ENCODE measurements at regions not wholly inside any gene's neighbourhood (a gene's known extent, or its start where the extent isn't known, plus 50 kb on each side); places are given as distances from the start of the nearest gene placed in this dataset.

DNA sequence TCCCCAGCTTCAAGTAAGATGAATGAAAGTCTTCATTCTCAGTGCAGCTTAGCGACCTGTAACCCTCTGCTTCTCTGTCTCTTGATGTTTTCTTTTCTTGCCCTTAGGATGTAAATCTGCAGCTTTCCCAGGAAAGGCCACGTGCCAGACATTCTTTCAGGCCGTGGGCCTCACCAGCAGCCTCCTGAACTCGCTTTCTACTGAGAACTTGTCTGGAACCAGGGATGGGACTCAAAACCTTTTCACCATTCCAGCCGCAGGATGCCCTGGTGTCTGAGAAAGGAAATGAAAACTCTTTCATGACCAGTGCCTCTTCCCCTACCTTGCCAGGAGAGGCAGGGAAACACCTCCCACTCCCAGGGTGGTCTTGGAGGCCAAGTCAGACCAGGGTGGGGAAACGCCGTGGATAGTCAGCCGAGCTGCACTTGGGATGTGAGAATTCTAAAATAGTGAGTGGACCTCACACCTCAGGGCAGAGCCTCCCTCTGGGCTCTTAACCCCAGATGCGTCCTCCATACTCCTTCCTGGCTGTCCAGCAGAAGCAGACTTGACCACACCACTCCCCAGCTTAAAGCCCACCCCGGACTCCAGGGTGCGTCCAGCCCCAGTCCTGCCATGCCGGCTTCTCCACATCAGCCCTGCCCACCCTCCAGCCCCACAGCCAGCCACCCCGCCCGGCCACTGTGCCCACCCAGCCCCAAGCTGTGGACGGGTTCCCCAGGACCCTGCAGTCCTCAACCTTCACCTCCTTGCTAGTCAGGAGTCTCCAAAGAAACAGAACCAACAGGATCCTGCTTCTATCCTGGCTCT, 115.5 kb downstream of the TWIST2 start:
- DNase-seq (ENCODE audit: low spot score) = no peak

DNA sequence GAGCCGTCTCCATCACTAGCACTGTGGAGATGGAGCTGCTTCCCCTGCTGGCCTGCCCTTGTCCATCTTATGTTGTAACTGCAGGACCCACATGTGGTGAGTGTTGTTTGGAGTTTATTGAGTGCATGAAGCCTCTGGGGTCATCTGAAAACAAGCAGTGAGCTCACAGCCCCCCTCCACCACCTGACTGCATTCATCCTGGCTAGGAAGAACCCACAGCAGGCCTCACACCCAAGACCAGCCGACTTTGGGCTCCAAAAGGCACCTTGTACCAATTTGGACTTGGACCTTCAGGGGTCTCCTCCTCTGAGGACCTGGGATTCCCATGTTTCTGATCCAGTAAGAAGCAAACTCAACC, 116.1 kb downstream of the TWIST2 start:
- DNase-seq (ENCODE audit: low spot score) (no peak), ATAC-seq (peak in 1 of 2 donors; percentile 5)
- H3K27me3 Mint-ChIP-seq = peaks cover 12 to 42% of the 10 kb centered on the region in 2 donors
- H3K4me3 Mint-ChIP-seq = no peak overlapping the region
- no peak overlapping the region for H3K27ac Mint-ChIP-seq
- no peaks in the 10 kb centered on the region for H3K36me3 Mint-ChIP-seq
- no peaks in the 10 kb centered on the region for H3K4me1 Mint-ChIP-seq (ENCODE audit: low read depth in 2 of 2)
- H3K9me3 Mint-ChIP-seq = no peaks in the 10 kb centered on the region

More for the DNA sequence above, 115.5 kb downstream of the TWIST2 start:
- Mint-ChIP-seq H3K4me3 (no peak overlapping the region), H3K27me3 (peaks cover 14 to 45% of the 10 kb centered on the region in 2 donors), H3K36me3 (no peaks in the 10 kb centered on the region), H3K27ac (no peak overlapping the region), H3K4me1 (ENCODE audit: low read depth in 2 of 2) (no peaks in the 10 kb centered on the region), H3K9me3 (no peaks in the 10 kb centered on the region)
- peak; percentile 28 to 36 for ATAC-seq

DNA sequence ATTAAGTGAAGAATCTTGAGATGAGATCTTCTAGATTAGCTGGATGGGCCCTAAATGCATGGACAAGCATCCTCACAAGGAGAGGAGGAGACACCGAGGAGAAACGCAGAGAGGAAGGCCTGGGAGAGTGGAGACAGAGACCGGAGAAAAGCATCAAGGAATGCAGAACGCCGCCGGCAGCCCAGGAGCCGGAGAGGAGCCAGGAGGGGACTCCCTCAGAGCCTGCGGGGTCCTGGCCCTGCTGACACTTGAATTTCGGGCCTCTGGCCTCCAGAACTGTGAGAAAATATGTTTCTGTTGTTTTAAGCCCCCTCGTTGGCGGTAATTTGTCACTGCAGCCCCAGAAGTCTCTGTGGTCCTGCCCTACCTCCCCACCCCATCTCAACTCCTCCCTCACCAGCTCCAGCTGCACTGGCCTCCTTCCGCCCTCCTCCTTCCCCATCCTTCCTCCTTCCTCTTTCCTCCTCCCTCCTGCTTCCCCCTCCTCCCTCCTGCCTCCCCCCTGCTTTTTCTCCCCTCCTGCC, 116.7 kb downstream of the TWIST2 start:
- DNase-seq (ENCODE audit: low spot score) (no peak), ATAC-seq (no peak)
- no peaks in the 10 kb centered on the region for H3K4me1 Mint-ChIP-seq (ENCODE audit: low read depth in 2 of 2)
- H3K27ac Mint-ChIP-seq = no peak overlapping the region
- H3K27me3 Mint-ChIP-seq = peaks cover 8 to 36% of the 10 kb centered on the region in 2 donors
- H3K9me3 Mint-ChIP-seq = no peaks in the 10 kb centered on the region
- H3K36me3 Mint-ChIP-seq = no peaks in the 10 kb centered on the region
- H3K4me3 Mint-ChIP-seq = no peak overlapping the region

DNA sequence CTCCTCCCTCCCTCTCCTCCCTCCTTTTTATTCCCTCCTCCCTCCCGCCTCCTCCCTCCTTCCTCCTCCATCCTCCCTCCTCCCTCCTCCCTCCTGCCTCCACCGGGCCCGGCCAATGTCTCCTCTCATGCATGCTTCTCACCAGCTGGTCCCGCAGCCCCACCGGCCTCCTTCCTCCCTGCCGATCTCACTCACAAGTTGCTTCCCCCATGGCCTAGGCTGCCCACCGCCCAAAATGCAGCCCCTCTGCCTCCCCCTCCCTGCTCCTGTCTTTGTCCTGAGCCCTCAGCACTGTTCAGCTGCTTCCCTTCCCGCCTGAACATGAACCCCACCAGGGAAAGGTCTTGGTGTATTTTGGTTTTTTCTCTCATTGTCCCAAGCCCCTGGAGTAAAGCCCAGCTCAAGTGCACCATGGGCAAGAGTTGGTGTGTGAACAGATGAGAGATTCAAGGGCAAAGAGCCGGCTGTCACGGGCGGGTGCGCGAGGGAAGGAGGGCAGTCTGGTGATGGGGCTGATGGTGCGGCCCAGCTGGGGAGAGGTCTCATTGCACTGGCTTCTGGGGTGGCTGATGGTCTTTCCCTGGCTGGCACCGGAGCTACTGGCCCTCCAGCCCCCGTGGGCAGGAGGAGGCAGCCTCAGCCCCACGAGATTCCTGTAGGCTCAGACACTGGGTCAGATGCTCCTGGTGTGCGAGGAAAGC, 117.6 kb downstream of the TWIST2 start:
- H3K36me3 Mint-ChIP-seq = no peaks in the 10 kb centered on the region
- DNase-seq (ENCODE audit: low spot score) (no peak), ATAC-seq (no peak)
- H3K4me1 Mint-ChIP-seq (ENCODE audit: low read depth in 2 of 2) = peaks cover 0 to 2% of the 10 kb centered on the region in 2 donors
- H3K4me3 Mint-ChIP-seq = no peak overlapping the region
- H3K9me3 Mint-ChIP-seq = no peaks in the 10 kb centered on the region
- H3K27me3 Mint-ChIP-seq = peaks cover 7 to 27% of the 10 kb centered on the region in 2 donors
- no peak overlapping the region for H3K27ac Mint-ChIP-seq

GRCh38 chr2:238966072-238966937, 118.4 kb downstream of the TWIST2 start:
- no peaks in the 10 kb centered on the region for H3K9me3 Mint-ChIP-seq
- ATAC-seq (no peak), DNase-seq (ENCODE audit: low spot score) (no peak)
- peaks cover 7 to 19% of the 10 kb centered on the region in 2 donors for H3K27me3 Mint-ChIP-seq
- no peak overlapping the region for H3K4me3 Mint-ChIP-seq
- H3K4me1 Mint-ChIP-seq (ENCODE audit: low read depth in 2 of 2) = peaks cover 0 to 2% of the 10 kb centered on the region in 2 donors
- H3K36me3 Mint-ChIP-seq = no peaks in the 10 kb centered on the region
- no peak overlapping the region for H3K27ac Mint-ChIP-seq

DNA sequence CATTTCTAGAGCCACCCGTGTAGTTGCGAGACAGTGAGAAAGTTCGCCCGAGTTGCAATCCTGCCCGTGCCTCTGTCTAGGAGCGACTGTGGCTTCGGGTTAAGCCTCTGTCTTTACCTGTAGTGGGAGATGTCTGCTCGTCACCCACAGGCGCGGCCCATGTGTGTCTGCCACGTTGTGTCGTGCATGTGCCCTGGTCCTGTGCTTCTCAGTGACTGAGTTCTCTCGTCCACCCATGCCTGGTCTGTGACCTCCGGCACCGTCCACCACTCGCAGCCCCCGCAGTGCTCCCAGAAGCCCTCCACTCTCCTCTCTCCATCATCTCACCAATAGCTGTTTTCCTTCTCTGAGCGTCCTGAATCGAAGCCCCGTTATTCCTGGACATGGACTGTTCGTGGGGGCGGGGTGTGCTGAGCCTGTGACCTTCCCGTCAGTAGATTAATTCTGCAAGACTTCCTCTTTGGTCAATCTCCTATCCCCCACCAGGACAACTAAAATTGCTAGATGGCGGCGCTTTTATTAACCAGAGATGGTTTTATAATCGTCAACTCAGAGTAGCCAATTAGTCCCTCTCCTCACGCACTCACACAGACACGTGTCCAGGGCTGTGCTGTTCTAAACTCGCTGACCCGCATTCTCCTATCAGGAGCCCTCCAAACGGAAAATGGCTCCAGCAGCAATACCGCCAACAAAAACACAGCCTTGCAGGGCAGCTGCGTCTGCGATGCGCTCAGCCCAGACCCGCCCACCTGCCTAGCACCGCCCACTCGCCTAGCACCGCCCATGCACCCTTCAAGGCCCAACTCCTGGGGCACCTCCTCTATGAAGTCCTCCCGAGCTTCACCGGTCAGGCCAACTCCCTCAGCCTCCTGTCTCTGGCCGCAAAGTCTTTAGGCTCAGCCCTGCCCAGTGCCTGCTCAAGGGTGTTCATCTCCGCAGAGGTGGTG, 119.4 kb downstream of the TWIST2 start:
- Mint-ChIP-seq H3K27ac (no peak overlapping the region), H3K36me3 (no peaks in the 10 kb centered on the region), H3K9me3 (no peaks in the 10 kb centered on the region), H3K27me3 (peaks cover 2 to 9% of the 10 kb centered on the region in 2 donors), H3K4me1 (ENCODE audit: low read depth in 2 of 2) (peaks cover 0 to 2% of the 10 kb centered on the region in 2 donors), H3K4me3 (no peak overlapping the region)
- ATAC-seq (no peak), DNase-seq (ENCODE audit: low spot score) (no peak)

DNA sequence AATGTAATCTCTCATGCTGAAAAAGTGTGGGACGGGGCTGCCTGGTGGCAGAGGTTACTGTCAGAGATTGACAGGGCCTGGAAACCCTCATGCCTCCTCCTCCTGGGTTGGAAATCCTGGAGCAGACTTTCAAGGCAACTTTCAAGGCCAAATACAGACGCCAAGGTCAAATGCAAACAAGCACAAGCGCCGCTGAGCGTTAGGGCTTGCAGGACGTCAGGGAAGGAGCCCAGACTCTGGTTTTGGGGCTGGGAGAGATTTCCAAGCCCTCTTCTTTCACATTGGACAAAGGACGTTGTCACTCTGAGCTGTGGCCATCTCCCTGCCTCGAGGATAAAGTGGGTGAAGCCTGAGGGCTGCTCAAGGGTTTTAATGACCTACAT, 120.1 kb downstream of the TWIST2 start:
- peaks cover 2 to 7% of the 10 kb centered on the region in 2 donors for H3K27me3 Mint-ChIP-seq
- peaks cover 0 to 2% of the 10 kb centered on the region in 2 donors for H3K4me1 Mint-ChIP-seq (ENCODE audit: low read depth in 2 of 2)
- H3K36me3 Mint-ChIP-seq = no peaks in the 10 kb centered on the region
- no peak for ATAC-seq
- no peak overlapping the region for H3K4me3 Mint-ChIP-seq
- no peaks in the 10 kb centered on the region for H3K9me3 Mint-ChIP-seq
- no peak for DNase-seq (ENCODE audit: low spot score)
- no peak overlapping the region for H3K27ac Mint-ChIP-seq

- Mint-ChIP-seq H3K36me3 (no peaks in the 10 kb centered on the region), H3K27me3 (peaks cover 8 to 12% of the 10 kb centered on the region in 2 donors), H3K9me3 (no peaks in the 10 kb centered on the region), H3K4me3 (no peak overlapping the region), H3K27ac (no peak overlapping the region), H3K4me1 (ENCODE audit: low read depth in 2 of 2) (peaks cover 0 to 2% of the 10 kb centered on the region in 2 donors)
- ATAC-seq (no peak), DNase-seq (ENCODE audit: low spot score) (no peak)
Measured at GRCh38 chr2:238968616-238969384, 120.9 kb downstream of the TWIST2 start.

DNA sequence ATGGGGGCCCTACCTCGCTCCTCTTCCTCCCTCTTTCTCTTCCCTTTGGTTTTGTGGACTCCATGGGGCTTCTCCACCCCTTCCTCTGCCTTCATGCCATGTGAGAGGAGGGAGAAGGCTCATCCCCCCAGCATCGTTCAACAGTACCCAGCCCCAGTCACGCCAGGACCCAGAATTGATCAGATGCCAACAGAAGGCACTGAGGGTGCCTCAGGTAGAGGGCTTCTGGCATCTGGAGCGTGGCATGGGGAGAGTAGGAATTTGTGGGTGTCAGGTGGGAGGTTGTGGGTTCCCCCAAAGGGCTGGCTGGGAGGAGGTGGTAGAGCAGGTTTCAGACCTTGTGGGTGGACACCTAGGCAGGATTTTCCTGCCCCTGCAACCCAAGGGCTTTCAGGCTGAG, 122.0 kb downstream of the TWIST2 start:
- peaks cover 2% of the 10 kb centered on the region for H3K36me3 Mint-ChIP-seq
- H3K27me3 Mint-ChIP-seq = peaks cover 10% of the 10 kb centered on the region in 2 donors
- H3K9me3 Mint-ChIP-seq = no peaks in the 10 kb centered on the region
- DNase-seq (ENCODE audit: low spot score) = no peak
- no peak overlapping the region for H3K27ac Mint-ChIP-seq
- H3K4me1 Mint-ChIP-seq (ENCODE audit: low read depth in 2 of 2) = peaks cover 0 to 2% of the 10 kb centered on the region in 2 donors
- ATAC-seq = no peak
- H3K4me3 Mint-ChIP-seq = no peak overlapping the region

- Mint-ChIP-seq H3K27me3 (peaks cover 15 to 18% of the 10 kb centered on the region in 2 donors), H3K4me3 (no peak overlapping the region), H3K36me3 (peaks cover 9% of the 10 kb centered on the region), H3K9me3 (peaks cover under 1% of the 10 kb centered on the region), H3K27ac (no peak overlapping the region), H3K4me1 (ENCODE audit: low read depth in 2 of 2) (peaks cover 0 to 2% of the 10 kb centered on the region in 2 donors)
- ATAC-seq (peak; percentile 67 to 74), DNase-seq (ENCODE audit: low spot score) (no peak)
Measured at GRCh38 chr2:238970553-238971081, 122.7 kb downstream of the TWIST2 start.

- Mint-ChIP-seq H3K4me1 (ENCODE audit: low read depth in 2 of 2) (peaks cover 0 to 2% of the 10 kb centered on the region in 2 donors), H3K9me3 (peaks cover 4% of the 10 kb centered on the region), H3K4me3 (no peak overlapping the region), H3K27ac (no peak overlapping the region), H3K27me3 (peaks cover 19 to 27% of the 10 kb centered on the region in 2 donors), H3K36me3 (peaks cover 11% of the 10 kb centered on the region)
- ATAC-seq = no peak
- DNase-seq (ENCODE audit: low spot score) = no peak
Measured at GRCh38 chr2:238971318-238972145, 123.6 kb downstream of the TWIST2 start.

Measured in natural killer cell treated with Interleukin-12 subunit alpha and Interleukin-12 subunit beta and Interleukin-15 and Interleukin-18, amount 100 ng/mL, for 72 hours (primary cell).